NOMO-1 treated with DMSO at 0.1 percent for 48 hours (cell line): ENCODE measurements at regions not wholly inside any gene's neighbourhood (a gene's known extent, or its start where the extent isn't known, plus 50 kb on each side); places are given as distances from the start of the nearest gene placed in this dataset.
A peak's percentile ranks its signal among the peaks of the same experiment; 100 is the strongest.

ENCODE experiments used
- DNase-seq: peaks from one replicate; lab custom pipeline; 2025; ENCODE audit not compliant: unreplicated experiment; lab: John Stamatoyannopoulos, UW

GRCh38 chr11:119830400-119830799 lies 101.4 kb upstream of the NECTIN1 start:
- DNase-seq = no peak

GRCh38 chr11:119829402-119829801 lies 100.4 kb upstream of the NECTIN1 start:
- DNase-seq = no peak

- no peak for DNase-seq
Measured at GRCh38 chr11:119828819-119829218, 99.8 kb upstream of the NECTIN1 start.

GRCh38 chr11:119828006-119828405 lies 99.0 kb upstream of the NECTIN1 start:
- no peak for DNase-seq

- no peak for DNase-seq
Measured at GRCh38 chr11:119827113-119827512, 98.1 kb upstream of the NECTIN1 start.

- DNase-seq = no peak
Measured at GRCh38 chr11:119823077-119823476, 94.1 kb upstream of the NECTIN1 start.

GRCh38 chr11:119816660-119817059 lies 87.7 kb upstream of the NECTIN1 start:
- no peak for DNase-seq

GRCh38 chr11:119814766-119815165 lies 85.8 kb upstream of the NECTIN1 start:
- no peak for DNase-seq

- peak; percentile 70 for DNase-seq
Measured at GRCh38 chr11:119810478-119811232, 81.7 kb upstream of the NECTIN1 start.

- no peak for DNase-seq
Measured at GRCh38 chr11:119809346-119809745, 80.3 kb upstream of the NECTIN1 start.

GRCh38 chr11:119808407-119809185 lies 79.6 kb upstream of the NECTIN1 start:
- no peak for DNase-seq

- DNase-seq = no peak
Measured at GRCh38 chr11:119807841-119808240, 78.8 kb upstream of the NECTIN1 start.

- no peak for DNase-seq
Measured at GRCh38 chr11:119807402-119807801, 78.4 kb upstream of the NECTIN1 start.

- no peak for DNase-seq
Measured at GRCh38 chr11:119806064-119806915, 77.3 kb upstream of the NECTIN1 start.

- DNase-seq = no peak
Measured at GRCh38 chr11:119805663-119806062, 76.7 kb upstream of the NECTIN1 start.

- no peak for DNase-seq
Measured at GRCh38 chr11:119804698-119805097, 75.7 kb upstream of the NECTIN1 start.

GRCh38 chr11:119803726-119804294 lies 74.8 kb upstream of the NECTIN1 start:
- DNase-seq = no peak

- DNase-seq = no peak
Measured at GRCh38 chr11:119803139-119803538, 74.1 kb upstream of the NECTIN1 start.

GRCh38 chr11:119802670-119803069 lies 73.7 kb upstream of the NECTIN1 start:
- DNase-seq = no peak

- no peak for DNase-seq
Measured at GRCh38 chr11:119800619-119801018, 71.6 kb upstream of the NECTIN1 start.

GRCh38 chr11:119800171-119800570 lies 71.2 kb upstream of the NECTIN1 start:
- no peak for DNase-seq
